ENCODE measurements at regions not wholly inside any gene's neighbourhood (a gene's known extent, or its start where the extent isn't known, plus 50 kb on each side); places are given as distances from the start of the nearest gene placed in this dataset.

DNA sequence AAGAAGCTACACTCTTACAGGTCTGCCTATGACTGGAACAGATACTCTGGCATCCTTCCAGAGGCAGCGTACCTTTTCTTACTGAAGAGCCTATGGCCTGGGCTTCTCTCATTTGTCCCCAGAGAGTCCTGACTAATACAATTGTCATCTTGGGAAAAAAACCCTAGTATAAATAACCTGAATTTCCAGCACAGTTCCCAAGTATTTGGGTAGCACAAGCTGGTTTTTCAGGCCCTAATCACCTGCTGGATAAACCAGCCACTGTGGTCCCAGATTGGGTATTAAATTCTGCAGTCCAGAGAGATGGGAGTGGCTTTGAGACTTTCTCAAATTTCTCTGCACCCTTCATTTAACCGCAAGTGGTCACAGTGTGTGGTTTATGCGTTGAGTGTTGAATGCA, 186.8 kb upstream of the NEBL start:
- Histone ChIP-seq H3K36me3 (ENCODE audit: control insufficient read depth, insufficient read depth, low read length) (no peaks in the 10 kb centered on the region), H3K27me3 (ENCODE audit: control insufficient read depth, insufficient read depth, low read length, poor library complexity, severe bottlenecking) (no peaks in the 10 kb centered on the region), H3K27ac (ENCODE audit: low read depth, low read length) (no peak overlapping the region), H3K9me3 (ENCODE audit: control insufficient read depth, low read length) (no peaks in the 10 kb centered on the region), H3K9ac (ENCODE audit: extremely low read depth, low read length, poor library complexity, severe bottlenecking) (no peak overlapping the region), H3K4me1 (ENCODE audit: control insufficient read depth, insufficient read depth, low read length) (no peaks in the 10 kb centered on the region), H3K4me3 (ENCODE audit: low read length) (no peak overlapping the region)
- Mint-ChIP-seq H3K4me3 (no peak overlapping the region), H3K4me1 (peaks cover under 1% of the 10 kb centered on the region), H3K36me3 (ENCODE audit: low read depth) (peaks cover 2% of the 10 kb centered on the region), H3K27me3 (ENCODE audit: insufficient read depth) (no peaks in the 10 kb centered on the region), H3K27ac (no peak overlapping the region), H3K9me3 (no peaks in the 10 kb centered on the region)
- DNase-seq: no peak
- WGBS, 2 experiments (ENCODE audit: insufficient coverage in 1 of 2, insufficient read length in 1 of 2): 97 to 100% methylated on average over 1 to 3 of the region's 3 CpGs
- TF ChIP-seq, protein P1, sequence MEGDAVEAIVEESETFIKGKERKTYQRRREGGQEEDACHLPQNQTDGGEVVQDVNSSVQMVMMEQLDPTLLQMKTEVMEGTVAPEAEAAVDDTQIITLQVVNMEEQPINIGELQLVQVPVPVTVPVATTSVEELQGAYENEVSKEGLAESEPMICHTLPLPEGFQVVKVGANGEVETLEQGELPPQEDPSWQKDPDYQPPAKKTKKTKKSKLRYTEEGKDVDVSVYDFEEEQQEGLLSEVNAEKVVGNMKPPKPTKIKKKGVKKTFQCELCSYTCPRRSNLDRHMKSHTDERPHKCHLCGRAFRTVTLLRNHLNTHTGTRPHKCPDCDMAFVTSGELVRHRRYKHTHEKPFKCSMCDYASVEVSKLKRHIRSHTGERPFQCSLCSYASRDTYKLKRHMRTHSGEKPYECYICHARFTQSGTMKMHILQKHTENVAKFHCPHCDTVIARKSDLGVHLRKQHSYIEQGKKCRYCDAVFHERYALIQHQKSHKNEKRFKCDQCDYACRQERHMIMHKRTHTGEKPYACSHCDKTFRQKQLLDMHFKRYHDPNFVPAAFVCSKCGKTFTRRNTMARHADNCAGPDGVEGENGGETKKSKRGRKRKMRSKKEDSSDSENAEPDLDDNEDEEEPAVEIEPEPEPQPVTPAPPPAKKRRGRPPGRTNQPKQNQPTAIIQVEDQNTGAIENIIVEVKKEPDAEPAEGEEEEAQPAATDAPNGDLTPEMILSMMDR (conservative IDR thresholded peaks at IDR 0.05): no peak

DNA sequence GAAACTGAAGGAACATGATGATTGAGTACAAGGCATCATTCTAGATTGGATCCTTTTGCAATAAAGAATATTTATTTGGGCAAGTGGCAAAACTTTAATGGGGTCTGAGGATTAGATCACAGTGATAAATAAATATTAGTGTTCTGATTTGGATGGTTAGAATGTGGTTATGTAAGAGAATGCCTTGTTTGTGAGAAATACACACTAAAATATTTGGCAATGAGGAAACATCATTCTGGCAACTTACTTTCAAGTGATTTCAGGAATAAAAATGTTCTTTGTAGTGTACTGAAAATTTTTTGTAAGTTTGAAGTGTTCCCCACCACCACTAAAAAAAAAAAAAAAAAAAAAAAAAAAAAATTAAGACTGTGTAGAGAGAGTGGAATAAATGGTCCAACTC, 185.1 kb upstream of the NEBL start:
- no peaks in the 10 kb centered on the region for H3K9me3 ChIP-seq (ENCODE audit: control insufficient read depth, low read length)
- no peaks in the 10 kb centered on the region for H3K36me3 ChIP-seq (ENCODE audit: control insufficient read depth, insufficient read depth, low read length)
- TF ChIP-seq, protein P1 (conservative IDR thresholded peaks at IDR 0.05): no peak
- no peak overlapping the region for H3K4me3 Mint-ChIP-seq
- H3K27me3 ChIP-seq (ENCODE audit: control insufficient read depth, insufficient read depth, low read length, poor library complexity, severe bottlenecking): no peaks in the 10 kb centered on the region
- H3K27me3 Mint-ChIP-seq (ENCODE audit: insufficient read depth): no peaks in the 10 kb centered on the region
- no peaks in the 10 kb centered on the region for H3K4me1 ChIP-seq (ENCODE audit: control insufficient read depth, insufficient read depth, low read length)
- peaks cover 12% of the 10 kb centered on the region for H3K4me1 Mint-ChIP-seq
- DNase-seq: no peak
- H3K9me3 Mint-ChIP-seq: no peaks in the 10 kb centered on the region
- no peak overlapping the region for H3K27ac ChIP-seq (ENCODE audit: low read depth, low read length)
- no peak overlapping the region for H3K27ac Mint-ChIP-seq
- peaks cover 2% of the 10 kb centered on the region for H3K36me3 Mint-ChIP-seq (ENCODE audit: low read depth)
- no peak overlapping the region for H3K9ac ChIP-seq (ENCODE audit: extremely low read depth, low read length, poor library complexity, severe bottlenecking)
- H3K4me3 ChIP-seq (ENCODE audit: low read length): no peak overlapping the region

DNA sequence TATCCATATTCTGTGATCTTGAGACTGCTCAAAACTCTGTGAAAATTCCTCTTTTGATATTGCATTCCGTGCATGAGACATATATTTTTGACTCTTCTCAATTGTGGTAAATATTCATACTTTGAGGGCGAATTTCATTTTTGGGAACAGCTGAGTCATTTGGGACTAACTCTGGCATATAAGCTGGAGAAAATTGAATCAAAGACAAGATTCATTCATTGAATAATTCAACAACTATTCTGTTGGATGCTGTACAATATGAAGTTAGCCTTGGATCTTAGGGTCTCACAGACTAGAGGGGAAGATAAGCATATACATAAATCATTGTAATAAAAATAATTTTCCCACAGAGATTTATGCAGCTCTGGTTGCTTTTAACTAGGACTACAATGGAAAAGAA, 183.2 kb upstream of the NEBL start:
- Mint-ChIP-seq H3K27me3 (ENCODE audit: insufficient read depth) (no peaks in the 10 kb centered on the region), H3K36me3 (ENCODE audit: low read depth) (peaks cover 2% of the 10 kb centered on the region), H3K27ac (no peak overlapping the region), H3K4me3 (no peak overlapping the region), H3K9me3 (no peaks in the 10 kb centered on the region), H3K4me1 (peaks cover 16% of the 10 kb centered on the region)
- no peak overlapping the region for H3K9ac ChIP-seq (ENCODE audit: extremely low read depth, low read length, poor library complexity, severe bottlenecking)
- no peak for DNase-seq
- H3K4me1 ChIP-seq (ENCODE audit: control insufficient read depth, insufficient read depth, low read length): no peaks in the 10 kb centered on the region
- no peaks in the 10 kb centered on the region for H3K36me3 ChIP-seq (ENCODE audit: control insufficient read depth, insufficient read depth, low read length)
- no peak overlapping the region for H3K27ac ChIP-seq (ENCODE audit: low read depth, low read length)
- TF ChIP-seq, protein P1 (conservative IDR thresholded peaks at IDR 0.05): no peak
- H3K27me3 ChIP-seq (ENCODE audit: control insufficient read depth, insufficient read depth, low read length, poor library complexity, severe bottlenecking): no peaks in the 10 kb centered on the region
- 90 to 100% methylated on average over 2 of the region's 2 CpGs for WGBS, 2 experiments (ENCODE audit: insufficient coverage in 1 of 2, insufficient read length in 1 of 2)
- no peak overlapping the region for H3K4me3 ChIP-seq (ENCODE audit: low read length)
- no peaks in the 10 kb centered on the region for H3K9me3 ChIP-seq (ENCODE audit: control insufficient read depth, low read length)

Data from endodermal cell (in vitro differentiated cells).